Muscle of leg (tissue), 3 donors: ENCODE measurements at regions not wholly inside any gene's neighbourhood (a gene's known extent, or its start where the extent isn't known, plus 50 kb on each side); places are given as distances from the start of the nearest gene placed in this dataset.

Experiments used
- DNase-seq: peaks from one replicate; pipeline ENCODE4 v3.0.0; 2013
- H3K27ac ChIP-seq: one replicate; pipeline ENCODE4 v1.5.1; 2013; ENCODE audit warnings: mild to moderate bottlenecking, low read length, control low read depth
- H3K27me3 ChIP-seq: one replicate; pipeline ENCODE4 v1.6.1; 2013; ENCODE audit warnings: low read length; ENCODE audit not compliant: control insufficient read depth, insufficient read depth
- H3K36me3 ChIP-seq: one replicate; pipeline ENCODE4 v1.6.1; 2013; ENCODE audit warnings: low read length; ENCODE audit not compliant: control insufficient read depth, insufficient read depth
- H3K4me1 ChIP-seq: one replicate; pipeline ENCODE4 v1.6.1; 2013; ENCODE audit warnings: low read length; ENCODE audit not compliant: control insufficient read depth, insufficient read depth
- H3K4me3 ChIP-seq: one replicate; pipeline ENCODE4 v1.5.1; 2013; ENCODE audit warnings: low read length, control low read depth
- H3K9me3 ChIP-seq: replicated peaks from 2 replicates; pipeline ENCODE4 v1.6.1; 2013; ENCODE audit warnings: low read depth, low read length; ENCODE audit not compliant: control insufficient read depth
- WGBS: methylation state at CpG from one replicate; pipeline ENCODE4 v1.1.5; 2013; ENCODE audit warnings: missing lambda C conversion rate; ENCODE audit not compliant: insufficient coverage; 5-methylcytosine and 5-hydroxymethylcytosine counted together

DNA sequence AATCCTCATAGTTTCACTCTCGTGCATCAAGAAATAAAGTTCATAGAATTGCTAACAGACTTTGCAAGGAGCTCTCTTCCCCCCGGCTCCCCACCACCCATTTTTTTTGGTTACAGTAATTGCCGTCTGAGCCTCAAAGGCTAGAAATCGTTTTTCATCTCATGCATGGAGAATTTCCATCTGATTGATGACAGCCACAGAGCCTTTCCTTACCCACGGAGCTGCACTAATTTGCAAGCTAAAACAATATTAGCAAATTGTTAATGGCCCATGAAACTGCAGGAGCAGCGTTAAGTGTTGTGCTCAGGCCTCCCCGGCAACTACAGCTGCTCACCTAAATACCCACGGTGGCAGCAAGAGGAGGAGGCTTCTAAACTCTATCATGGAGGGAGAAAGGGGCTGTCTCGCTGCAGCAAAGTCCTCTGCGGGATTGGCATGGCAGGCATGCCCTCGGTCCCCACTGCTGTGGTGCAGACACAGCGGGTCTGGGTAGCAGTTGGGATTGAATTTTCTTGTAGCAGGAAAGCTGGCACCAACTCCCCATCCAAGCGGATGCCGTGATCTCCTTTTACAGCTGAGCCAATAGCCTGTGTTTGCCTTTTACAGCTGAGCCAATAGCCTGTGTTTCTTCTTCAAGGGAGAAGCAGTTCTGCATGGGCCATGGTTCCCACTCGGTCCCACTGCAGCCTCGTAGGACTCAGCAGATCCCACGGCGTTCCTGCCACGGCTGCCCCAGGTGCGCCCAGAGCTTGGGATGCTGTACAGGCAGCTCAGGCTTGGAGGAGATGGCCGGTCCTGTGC lies 412.3 kb downstream of the BRD1 start:
- Histone ChIP-seq H3K27me3 (peaks cover 15% of the 10 kb centered on the region), H3K27ac (no peak overlapping the region), H3K4me1 (no peaks in the 10 kb centered on the region), H3K9me3 (no peaks in the 10 kb centered on the region), H3K36me3 (no peaks in the 10 kb centered on the region), H3K4me3 (no peak overlapping the region)
- 58% methylated on average over 12 of the region's 21 CpGs for WGBS
- no peak for DNase-seq

DNA sequence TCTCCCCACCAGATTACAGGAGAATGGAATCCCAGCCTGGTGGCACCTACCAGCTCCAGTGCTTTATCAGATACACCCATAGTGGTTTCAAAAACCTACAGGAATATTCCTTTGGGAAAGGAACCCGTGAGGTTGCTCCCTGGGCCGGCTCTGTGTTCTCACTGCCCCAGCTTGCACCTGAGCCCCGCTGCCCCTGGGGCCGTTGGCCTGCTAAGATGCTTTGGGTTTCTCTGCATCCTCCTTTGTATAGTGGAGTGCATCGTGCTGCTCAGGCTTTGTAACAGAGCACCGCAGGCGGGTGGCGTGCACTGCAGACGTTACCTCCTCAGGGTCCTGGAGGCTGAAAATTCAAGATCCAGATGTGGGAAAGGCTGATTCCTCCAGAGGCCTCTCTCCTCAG lies 414.1 kb downstream of the BRD1 start:
- Histone ChIP-seq H3K9me3 (no peaks in the 10 kb centered on the region), H3K27ac (no peak overlapping the region), H3K4me3 (no peak overlapping the region), H3K36me3 (no peaks in the 10 kb centered on the region), H3K27me3 (peaks cover 19% of the 10 kb centered on the region), H3K4me1 (no peaks in the 10 kb centered on the region)
- no peak for DNase-seq
- 24% methylated on average over 6 of the region's 9 CpGs for WGBS

DNA sequence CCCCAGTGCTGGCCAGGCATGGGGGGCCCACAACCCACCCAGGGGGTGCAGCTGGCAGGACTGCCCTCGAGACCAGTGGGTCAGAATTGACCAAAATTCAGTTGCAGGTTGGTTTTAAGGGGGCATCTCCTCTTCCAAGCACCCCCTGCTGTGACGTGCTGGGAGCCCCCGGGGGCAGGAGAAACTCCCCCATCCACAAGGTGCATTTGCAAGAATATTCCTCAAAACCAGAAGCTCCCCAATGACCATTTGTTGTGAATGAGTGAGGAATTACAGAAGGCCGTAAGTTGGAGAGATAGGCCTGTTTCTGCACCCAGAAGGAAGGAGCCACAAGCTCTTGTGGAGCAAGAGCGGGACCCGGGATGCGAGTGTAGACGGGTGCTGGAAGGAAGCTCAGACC lies 414.5 kb downstream of the BRD1 start:
- Histone ChIP-seq H3K9me3 (no peaks in the 10 kb centered on the region), H3K4me1 (no peaks in the 10 kb centered on the region), H3K36me3 (no peaks in the 10 kb centered on the region), H3K27ac (no peak overlapping the region), H3K27me3 (peaks cover 19% of the 10 kb centered on the region), H3K4me3 (no peak overlapping the region)
- WGBS = 64% methylated on average over 5 of the region's 8 CpGs
- no peak for DNase-seq

DNA sequence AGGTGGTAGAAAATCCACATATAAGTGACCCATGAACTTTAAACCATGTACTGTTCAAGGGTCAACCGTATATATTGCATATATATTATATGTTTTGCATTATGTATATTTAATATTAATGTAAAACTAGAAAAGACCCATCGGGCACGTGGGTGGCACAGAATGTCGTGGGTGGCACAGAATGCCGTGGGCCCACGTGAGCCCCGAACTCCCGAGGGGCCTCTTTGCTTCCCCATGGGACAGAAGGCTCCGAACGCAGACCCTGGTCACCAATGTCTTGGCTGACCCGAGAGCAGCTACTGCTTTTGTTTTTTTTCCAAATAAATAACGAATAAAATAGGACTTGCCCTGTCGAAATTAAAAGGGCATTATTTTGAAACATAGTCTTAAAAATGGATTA lies 415.4 kb downstream of the BRD1 start:
- H3K27me3 ChIP-seq = peaks cover 19% of the 10 kb centered on the region
- DNase-seq = no peak
- no peaks in the 10 kb centered on the region for H3K4me1 ChIP-seq
- 92% methylated on average over 10 of the region's 13 CpGs for WGBS
- no peaks in the 10 kb centered on the region for H3K36me3 ChIP-seq
- no peak overlapping the region for H3K27ac ChIP-seq
- H3K4me3 ChIP-seq = no peak overlapping the region
- H3K9me3 ChIP-seq = no peaks in the 10 kb centered on the region

DNA sequence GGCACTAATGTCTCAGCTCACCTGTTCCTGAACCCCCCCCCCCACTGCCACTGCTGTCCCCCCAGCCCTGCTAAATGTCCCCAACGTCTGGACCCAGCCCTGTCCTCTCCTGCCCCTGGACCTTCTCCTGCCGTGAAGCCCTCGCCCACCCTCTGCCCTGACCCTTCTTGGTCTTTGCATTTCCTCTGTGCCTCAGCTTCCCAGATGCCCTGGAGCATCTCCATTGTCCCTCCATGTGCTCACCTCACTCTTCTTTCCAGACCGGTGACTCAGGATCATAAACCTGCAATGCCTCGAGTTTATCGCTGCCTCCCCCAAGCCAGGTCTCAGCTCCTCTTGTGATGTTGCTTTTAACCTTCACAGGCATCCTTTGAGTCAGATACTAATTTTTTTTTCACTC lies 416.4 kb downstream of the BRD1 start:
- Histone ChIP-seq H3K27ac (no peak overlapping the region), H3K4me3 (no peak overlapping the region), H3K36me3 (no peaks in the 10 kb centered on the region), H3K27me3 (peaks cover 20% of the 10 kb centered on the region), H3K4me1 (no peaks in the 10 kb centered on the region), H3K9me3 (no peaks in the 10 kb centered on the region)
- 58% methylated on average over 4 of the region's 6 CpGs for WGBS
- DNase-seq = no peak

DNA sequence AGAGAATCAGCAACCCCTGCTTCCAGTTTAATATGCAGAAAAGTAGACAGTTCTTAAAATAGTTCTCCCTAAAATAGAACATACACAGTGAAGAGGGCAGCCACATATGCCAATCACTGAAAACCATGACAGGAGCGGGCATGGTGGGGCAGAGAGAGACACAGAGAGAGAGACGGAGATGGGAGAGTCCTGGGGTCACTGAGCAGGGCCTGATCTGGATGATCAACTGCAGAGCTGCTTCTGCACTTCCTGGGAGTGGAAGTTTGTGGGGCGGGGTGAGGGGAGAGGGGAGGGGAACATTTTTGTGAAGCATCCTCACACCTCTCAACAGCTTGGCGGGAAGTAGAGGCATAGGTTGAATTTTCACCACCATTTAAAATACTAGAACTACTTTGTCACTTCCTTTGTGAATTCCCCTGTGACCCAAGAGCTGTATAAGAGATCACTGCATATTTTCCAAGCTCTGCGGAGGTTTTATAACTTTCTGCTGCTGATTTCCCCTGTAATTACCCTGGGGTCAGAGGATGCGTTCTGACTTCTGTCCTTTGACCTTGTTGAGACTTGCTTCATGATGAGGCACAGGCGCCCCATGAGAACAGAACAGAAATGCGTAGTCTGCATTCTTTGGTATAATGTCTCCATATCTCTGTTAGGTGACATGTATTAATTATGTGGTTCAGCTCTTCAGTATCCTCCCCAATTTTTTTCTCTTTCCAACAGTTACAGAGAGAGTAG lies 419.4 kb downstream of the BRD1 start:
- H3K27me3 ChIP-seq = peaks cover 21% of the 10 kb centered on the region
- H3K4me1 ChIP-seq = no peaks in the 10 kb centered on the region
- H3K9me3 ChIP-seq = no peaks in the 10 kb centered on the region
- H3K36me3 ChIP-seq = no peaks in the 10 kb centered on the region
- WGBS = 61% methylated on average over 3 of the region's 8 CpGs
- no peak overlapping the region for H3K27ac ChIP-seq
- no peak overlapping the region for H3K4me3 ChIP-seq
- DNase-seq = no peak

DNA sequence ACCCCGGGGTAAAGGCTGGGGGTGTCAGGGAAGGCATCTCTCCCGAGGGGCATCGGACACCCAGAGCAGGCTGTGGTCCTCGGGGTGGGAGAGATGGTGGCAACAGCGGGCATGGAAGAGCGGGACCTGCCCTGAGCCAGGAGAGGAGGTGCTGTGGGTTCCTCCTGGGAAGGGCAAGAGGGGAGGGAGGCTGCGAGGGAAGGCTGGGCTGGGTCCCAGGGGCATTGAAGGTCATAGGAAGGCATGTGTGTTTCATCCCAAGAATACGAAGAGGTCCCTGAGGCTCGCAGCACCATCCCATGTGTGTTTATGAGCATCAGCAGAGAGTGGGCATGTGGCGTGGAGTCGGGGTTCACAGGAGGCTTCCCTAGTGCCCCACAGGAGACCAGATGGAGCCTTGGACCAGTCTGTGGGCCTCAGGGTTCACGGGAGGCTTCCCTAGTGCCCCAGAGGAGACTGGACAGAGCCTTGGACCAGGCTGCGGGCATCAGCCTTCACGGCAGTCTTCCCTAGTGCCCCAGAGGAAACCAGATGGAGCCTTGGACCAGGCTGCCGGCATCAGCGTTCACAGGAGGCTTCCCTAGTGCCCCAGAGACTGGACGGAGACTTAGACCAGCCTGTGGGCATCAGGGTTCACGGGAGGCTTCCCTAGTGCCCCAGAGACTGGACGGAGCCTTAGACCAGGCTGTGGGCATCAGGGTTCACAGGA lies 420.6 kb downstream of the BRD1 start:
- H3K4me3 ChIP-seq = no peak overlapping the region
- DNase-seq = no peak
- peaks cover 16% of the 10 kb centered on the region for H3K27me3 ChIP-seq
- no peaks in the 10 kb centered on the region for H3K36me3 ChIP-seq
- no peaks in the 10 kb centered on the region for H3K9me3 ChIP-seq
- H3K4me1 ChIP-seq = no peaks in the 10 kb centered on the region
- H3K27ac ChIP-seq = no peak overlapping the region
- WGBS = 78% methylated on average over 19 of the region's 19 CpGs

DNA sequence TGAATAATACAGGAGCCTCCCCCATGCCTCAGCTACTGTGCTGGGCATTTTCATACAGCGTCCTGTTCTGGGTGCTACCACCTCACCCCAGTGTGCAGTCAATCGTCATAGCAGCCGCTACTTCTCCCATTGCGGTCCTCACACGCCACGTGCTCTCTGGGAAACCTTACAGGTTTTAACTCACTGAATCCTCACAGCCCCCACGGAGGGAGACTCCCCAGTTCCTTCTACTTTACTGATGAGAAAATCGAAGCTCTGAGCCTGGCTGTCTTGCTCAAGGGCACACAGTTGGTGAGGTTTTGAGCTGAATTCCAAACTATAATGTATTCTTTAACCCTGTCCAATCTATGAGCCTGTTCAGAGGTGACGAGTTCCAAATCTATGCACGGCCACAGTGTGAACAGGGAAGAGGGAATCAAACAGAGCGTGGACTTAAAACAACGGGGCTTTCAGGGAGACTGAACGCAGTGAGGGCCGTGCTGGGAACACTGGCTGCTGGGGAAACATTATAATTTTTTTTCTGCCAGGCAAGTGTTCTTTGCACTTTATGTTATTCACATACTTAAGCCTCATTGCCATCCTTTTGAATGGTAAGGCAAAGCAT lies 421.5 kb downstream of the BRD1 start:
- 34% methylated on average over 9 of the region's 14 CpGs for WGBS
- H3K9me3 ChIP-seq = no peaks in the 10 kb centered on the region
- H3K36me3 ChIP-seq = no peaks in the 10 kb centered on the region
- no peak overlapping the region for H3K4me3 ChIP-seq
- no peaks in the 10 kb centered on the region for H3K4me1 ChIP-seq
- DNase-seq = no peak
- H3K27ac ChIP-seq = no peak overlapping the region
- peaks cover 17% of the 10 kb centered on the region for H3K27me3 ChIP-seq

DNA sequence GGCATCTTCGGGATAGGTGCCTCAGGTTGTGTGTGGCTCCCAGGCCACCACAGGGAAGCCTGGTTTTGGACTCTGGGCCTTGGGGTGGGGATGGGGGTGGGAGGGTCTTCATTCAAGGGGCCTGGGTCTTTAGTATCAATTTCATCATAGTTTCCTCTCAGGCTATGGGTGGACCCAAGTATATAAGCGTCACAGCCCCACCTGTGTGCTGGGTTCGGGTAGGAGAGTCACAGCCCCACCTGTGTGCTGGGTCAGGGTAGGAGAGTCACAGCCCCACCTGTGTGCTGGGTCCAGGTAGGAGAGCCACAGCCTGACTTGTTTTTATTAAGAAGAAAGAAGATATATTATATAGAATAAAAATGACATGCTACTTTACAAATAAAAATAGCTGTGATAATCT lies 422.1 kb downstream of the BRD1 start:
- Histone ChIP-seq H3K4me3 (no peak overlapping the region), H3K36me3 (no peaks in the 10 kb centered on the region), H3K4me1 (no peaks in the 10 kb centered on the region), H3K9me3 (no peaks in the 10 kb centered on the region), H3K27me3 (peaks cover 17% of the 10 kb centered on the region), H3K27ac (no peak overlapping the region)
- no peak for DNase-seq
- no CpG with 5 or more reads among the region's 3 CpGs for WGBS
